Activated naive CD4-positive, alpha-beta T cell treated with anti-CD3 and anti-CD28 coated beads, Interleukin-2, amount 10 ng/mL, durations not matched to agents 7 days and 5 days (primary cell): ENCODE measurements at regions not wholly inside any gene's neighbourhood (a gene's known extent, or its start where the extent isn't known, plus 50 kb on each side); places are given as distances from the start of the nearest gene placed in this dataset.

Experiments
- CTCF ChIA-PET: fragments of 350-600 bp; sonication (Branson Sonifier 250); formaldehyde crosslinking; loops from one replicate; lab custom pipeline; 2021; ENCODE audit warnings: antibody characterized with exemption; lab: Charles Lee
- DNase-seq: peaks from one replicate; pipeline ENCODE4 v3.0.0-alpha.2; 2020
- H3K27ac Mint-ChIP-seq: one replicate; pipeline ENCODE4 v1.8.0; 2021; ENCODE audit warnings: mild to moderate bottlenecking, moderate library complexity, mixed read lengths
- H3K27me3 Mint-ChIP-seq: one replicate; pipeline ENCODE4 v1.8.0; 2021; ENCODE audit warnings: mild to moderate bottlenecking, mixed read lengths
- H3K36me3 Mint-ChIP-seq: one replicate; pipeline ENCODE4 v1.8.0; 2021; ENCODE audit warnings: mixed read lengths
- H3K4me1 Mint-ChIP-seq: one replicate; pipeline ENCODE4 v1.8.0; 2021; ENCODE audit warnings: mixed read lengths
- H3K4me3 Mint-ChIP-seq: one replicate; pipeline ENCODE4 v1.8.0; 2021; ENCODE audit warnings: mild to moderate bottlenecking, moderate library complexity, mixed read lengths
- H3K9me3 Mint-ChIP-seq: one replicate; pipeline ENCODE4 v1.8.0; 2021; ENCODE audit warnings: mixed read lengths

DNA sequence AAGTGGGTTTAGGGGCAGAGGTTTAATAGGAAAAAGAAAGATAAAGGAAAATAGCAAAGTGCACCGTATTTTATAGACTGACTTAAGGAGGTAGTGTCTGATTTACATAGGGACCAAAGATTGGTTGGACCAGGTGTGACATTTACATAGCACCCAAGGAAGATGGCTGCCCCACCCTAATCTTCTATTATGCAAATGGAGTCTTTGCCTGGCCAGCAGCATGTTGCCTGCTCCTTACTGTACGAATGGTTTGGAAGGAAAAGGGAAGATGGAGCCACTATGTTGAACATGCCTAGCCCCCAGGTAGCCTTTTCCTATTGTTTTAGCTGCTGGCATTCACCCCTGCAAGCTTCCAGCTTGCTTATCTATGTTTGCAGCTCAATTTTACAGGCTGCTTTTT lies 146.2 kb upstream of the PDE5A start:
- H3K36me3 Mint-ChIP-seq, result no peaks in the 10 kb centered on the region
- no peak overlapping the region for H3K27ac Mint-ChIP-seq
- H3K4me3 Mint-ChIP-seq, result no peak overlapping the region
- DNase-seq, result no peak
- H3K9me3 Mint-ChIP-seq, result no peaks in the 10 kb centered on the region
- H3K4me1 Mint-ChIP-seq, result no peaks in the 10 kb centered on the region
- CTCF ChIA-PET, result no interaction called here
- H3K27me3 Mint-ChIP-seq, result no peaks in the 10 kb centered on the region

DNA sequence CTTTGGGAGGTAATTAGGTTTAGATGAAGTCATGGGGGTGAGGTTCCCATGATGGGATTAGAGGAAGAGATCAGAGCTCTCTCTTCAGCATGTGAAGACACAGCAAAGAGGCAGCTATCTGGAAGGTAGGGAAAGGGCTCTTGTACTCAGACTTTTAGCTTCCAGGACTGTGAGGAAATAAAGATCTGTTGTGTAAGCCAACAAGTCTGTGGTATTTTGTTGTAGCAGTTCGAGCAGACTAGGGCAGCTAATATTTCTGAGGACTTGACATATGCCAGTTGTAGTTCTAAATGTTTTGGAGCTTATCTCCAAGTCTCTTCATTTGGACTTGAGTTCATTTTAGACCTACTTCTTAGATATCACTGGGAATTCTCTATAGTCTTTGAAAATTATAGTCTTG lies 137.3 kb upstream of the PDE5A start:
- no peaks in the 10 kb centered on the region for H3K36me3 Mint-ChIP-seq
- no peaks in the 10 kb centered on the region for H3K4me1 Mint-ChIP-seq
- H3K27me3 Mint-ChIP-seq, result no peaks in the 10 kb centered on the region
- no peak for DNase-seq
- H3K27ac Mint-ChIP-seq, result no peak overlapping the region
- CTCF ChIA-PET, result no interaction called here
- H3K4me3 Mint-ChIP-seq, result no peak overlapping the region
- no peaks in the 10 kb centered on the region for H3K9me3 Mint-ChIP-seq

DNA sequence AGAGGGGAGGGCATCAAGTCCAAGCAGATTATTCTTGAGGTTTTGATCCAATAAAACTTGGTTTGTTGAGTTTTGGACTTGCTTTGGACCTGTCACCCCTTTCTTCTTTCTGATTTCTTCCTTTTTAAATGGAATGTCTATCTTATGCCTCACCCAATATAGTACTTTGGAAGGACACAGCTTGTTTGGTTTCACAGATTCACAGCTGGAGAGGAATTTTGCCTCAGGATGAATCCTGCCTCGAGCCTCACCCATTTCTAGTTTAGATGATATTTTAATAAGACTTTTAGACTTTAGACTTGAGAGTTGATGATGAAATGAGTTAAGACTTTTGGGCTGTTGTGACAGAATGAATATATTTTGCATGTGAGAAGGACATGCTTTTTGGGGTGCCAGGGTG lies 136.9 kb upstream of the PDE5A start:
- no peaks in the 10 kb centered on the region for H3K9me3 Mint-ChIP-seq
- H3K4me3 Mint-ChIP-seq, result no peak overlapping the region
- H3K36me3 Mint-ChIP-seq, result no peaks in the 10 kb centered on the region
- DNase-seq, result no peak
- H3K27me3 Mint-ChIP-seq, result no peaks in the 10 kb centered on the region
- CTCF ChIA-PET, result no interaction called here
- H3K27ac Mint-ChIP-seq, result no peak overlapping the region
- no peaks in the 10 kb centered on the region for H3K4me1 Mint-ChIP-seq

DNA sequence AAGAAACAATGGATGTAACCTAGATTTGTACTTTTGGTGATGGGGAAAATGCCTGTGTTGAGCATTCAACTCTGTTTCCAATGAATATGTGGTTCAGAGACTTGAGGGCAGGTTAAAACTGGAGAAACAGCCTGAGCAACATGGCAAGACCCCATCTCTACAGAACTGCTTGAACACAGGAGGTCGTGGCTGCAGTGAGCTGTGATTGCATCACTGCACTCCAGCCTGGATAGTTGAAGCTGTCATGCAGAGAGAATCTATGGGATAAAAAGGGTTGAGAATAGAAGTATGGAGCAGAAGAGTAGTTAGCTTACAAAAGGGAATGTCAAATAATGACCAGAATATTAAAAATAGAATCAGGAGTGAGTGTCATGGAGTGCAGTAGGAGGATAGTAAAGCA lies 134.8 kb upstream of the PDE5A start:
- no peak for DNase-seq
- Mint-ChIP-seq H3K27ac (no peak overlapping the region), H3K4me3 (no peak overlapping the region), H3K27me3 (no peaks in the 10 kb centered on the region), H3K36me3 (no peaks in the 10 kb centered on the region), H3K4me1 (no peaks in the 10 kb centered on the region), H3K9me3 (no peaks in the 10 kb centered on the region)
- CTCF ChIA-PET, result no interaction called here

DNA sequence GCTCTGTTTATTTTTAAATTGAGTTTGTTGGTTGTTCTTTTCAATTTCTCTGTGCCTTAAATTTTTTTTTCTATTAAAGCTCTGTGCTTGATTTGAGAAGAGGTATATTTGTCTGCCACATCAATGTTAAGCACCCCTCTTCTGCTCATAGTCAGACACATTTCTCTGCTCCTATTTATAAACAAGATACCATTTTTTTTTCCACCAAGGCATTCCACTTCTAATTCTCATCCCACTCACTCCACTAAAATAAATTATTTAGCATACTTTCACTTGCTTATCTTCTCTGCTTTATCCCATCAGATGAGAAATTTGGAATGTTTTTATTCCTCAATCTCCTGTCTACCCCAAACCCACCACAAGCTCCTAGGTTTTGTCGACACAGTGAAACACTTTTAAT lies 127.0 kb upstream of the PDE5A start:
- Mint-ChIP-seq H3K36me3 (no peaks in the 10 kb centered on the region), H3K27ac (no peak overlapping the region), H3K4me3 (no peak overlapping the region), H3K27me3 (no peaks in the 10 kb centered on the region), H3K9me3 (no peaks in the 10 kb centered on the region), H3K4me1 (no peaks in the 10 kb centered on the region)
- no peak for DNase-seq
- CTCF ChIA-PET, result no interaction called here

DNA sequence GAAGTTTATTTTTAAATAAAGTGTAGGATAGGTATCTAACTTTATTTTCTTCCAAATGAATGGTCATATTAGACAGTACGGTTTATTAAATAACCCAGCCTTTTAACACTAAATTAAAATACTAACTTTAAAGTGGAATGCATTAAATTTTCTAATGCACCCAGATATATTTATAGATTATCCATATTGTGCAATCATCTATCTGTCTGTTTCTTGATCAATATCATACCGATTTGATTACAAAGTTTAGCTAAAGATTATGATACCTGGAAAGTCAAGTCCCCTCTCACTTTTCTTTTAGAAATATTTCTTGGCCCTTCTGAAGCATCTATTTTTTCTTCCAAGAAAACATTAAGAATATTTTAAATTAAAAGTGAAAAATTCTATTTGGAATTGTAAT lies 124.3 kb upstream of the PDE5A start:
- CTCF ChIA-PET, result no interaction called here

DNA sequence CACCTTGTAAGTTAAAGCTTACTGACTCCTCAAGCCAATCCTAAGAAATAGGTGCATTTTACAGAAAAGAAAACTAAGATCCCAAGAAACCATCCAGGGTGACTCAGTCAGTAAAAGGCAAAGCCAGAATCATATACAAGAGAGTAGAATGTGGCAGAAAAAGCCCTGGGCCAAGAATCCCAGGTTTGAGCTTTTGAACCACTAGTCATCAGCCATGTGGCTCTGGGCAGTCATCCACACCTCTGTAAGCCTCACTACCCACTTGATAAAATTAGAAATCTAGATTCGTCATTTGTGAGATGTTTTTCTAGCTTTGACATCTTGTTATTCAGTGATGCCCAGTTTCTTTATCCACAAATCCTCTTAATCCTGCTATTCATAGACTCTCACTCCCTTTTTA lies 122.2 kb upstream of the PDE5A start:
- no peaks in the 10 kb centered on the region for H3K4me1 Mint-ChIP-seq
- H3K9me3 Mint-ChIP-seq, result no peaks in the 10 kb centered on the region
- no peaks in the 10 kb centered on the region for H3K27me3 Mint-ChIP-seq
- no peak for DNase-seq
- no peaks in the 10 kb centered on the region for H3K36me3 Mint-ChIP-seq
- CTCF ChIA-PET, result no interaction called here
- H3K4me3 Mint-ChIP-seq, result no peak overlapping the region
- H3K27ac Mint-ChIP-seq, result no peak overlapping the region

More for the DNA sequence above, 124.3 kb upstream of the PDE5A start:
- Mint-ChIP-seq H3K27ac (no peak overlapping the region), H3K27me3 (no peaks in the 10 kb centered on the region), H3K4me1 (no peaks in the 10 kb centered on the region), H3K4me3 (no peak overlapping the region), H3K36me3 (no peaks in the 10 kb centered on the region), H3K9me3 (no peaks in the 10 kb centered on the region)
- DNase-seq, result no peak

DNA sequence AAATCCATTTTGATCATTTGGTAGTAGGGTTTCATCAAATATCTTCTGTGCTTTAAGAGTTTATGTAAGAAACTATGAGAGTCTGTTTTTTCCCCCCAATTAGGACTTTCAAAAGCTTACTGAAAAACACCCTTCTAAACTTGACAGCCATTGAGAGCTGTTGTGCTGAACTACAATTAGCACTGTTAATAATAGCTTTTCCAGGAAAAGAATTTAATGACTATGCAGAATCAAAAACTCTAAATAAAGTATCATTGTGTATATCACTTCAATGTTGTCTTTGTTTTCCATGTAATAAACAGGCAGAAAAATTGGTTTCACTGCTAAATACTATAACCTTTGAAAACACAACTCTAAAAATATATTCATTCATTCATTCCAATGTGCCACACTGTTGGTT lies 121.4 kb upstream of the PDE5A start:
- no peak overlapping the region for H3K27ac Mint-ChIP-seq
- H3K27me3 Mint-ChIP-seq, result no peaks in the 10 kb centered on the region
- no peaks in the 10 kb centered on the region for H3K4me1 Mint-ChIP-seq
- no peaks in the 10 kb centered on the region for H3K9me3 Mint-ChIP-seq
- no peaks in the 10 kb centered on the region for H3K36me3 Mint-ChIP-seq
- CTCF ChIA-PET, result no interaction called here
- H3K4me3 Mint-ChIP-seq, result no peak overlapping the region
- no peak for DNase-seq

DNA sequence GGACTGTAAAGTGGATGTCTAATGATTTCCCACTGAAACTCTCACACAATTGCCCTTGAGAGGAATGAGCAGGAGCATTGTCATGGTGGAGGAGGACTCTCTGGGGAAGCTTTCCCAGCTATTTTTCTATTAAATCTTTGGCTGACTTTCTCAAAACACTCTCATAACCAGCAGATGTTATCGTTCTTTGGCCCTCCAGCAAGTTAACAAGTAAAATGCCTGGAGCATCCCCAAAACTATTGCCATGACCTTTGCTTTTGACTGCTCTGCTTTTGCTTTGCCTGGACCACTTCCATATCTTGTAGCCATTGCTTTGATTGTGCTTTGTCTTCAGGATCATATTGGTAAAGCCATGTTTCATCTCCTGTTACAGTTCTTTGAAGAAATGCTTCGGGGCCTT lies 120.2 kb upstream of the PDE5A start:
- Mint-ChIP-seq H3K27ac (no peak overlapping the region), H3K27me3 (no peaks in the 10 kb centered on the region), H3K9me3 (no peaks in the 10 kb centered on the region), H3K4me3 (no peak overlapping the region), H3K4me1 (no peaks in the 10 kb centered on the region), H3K36me3 (no peaks in the 10 kb centered on the region)
- no peak for DNase-seq
- CTCF ChIA-PET, result no interaction called here

DNA sequence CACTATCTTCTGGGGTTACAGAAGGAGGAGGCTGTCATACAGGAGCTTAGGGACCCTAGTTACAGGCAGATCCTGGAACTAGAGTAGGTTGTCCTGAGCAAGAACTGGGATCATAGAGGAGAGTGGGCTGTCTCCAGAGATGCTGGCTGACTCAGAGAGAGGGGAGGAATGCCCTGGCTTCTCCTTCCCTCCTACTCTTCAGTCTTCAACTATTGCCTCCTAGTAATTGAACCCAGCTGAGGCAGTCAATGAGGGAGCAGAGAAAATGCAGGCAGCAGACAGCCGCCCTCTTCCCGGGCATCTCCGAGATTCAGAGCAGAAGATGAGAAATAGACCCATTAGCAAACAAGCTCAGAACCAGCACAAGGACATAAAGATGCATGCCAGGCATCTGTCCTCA lies 118.3 kb upstream of the PDE5A start:
- CTCF ChIA-PET, result no interaction called here
- H3K27ac Mint-ChIP-seq, result no peak overlapping the region
- no peaks in the 10 kb centered on the region for H3K4me1 Mint-ChIP-seq
- H3K4me3 Mint-ChIP-seq, result no peak overlapping the region
- no peaks in the 10 kb centered on the region for H3K36me3 Mint-ChIP-seq
- no peak for DNase-seq
- H3K9me3 Mint-ChIP-seq, result no peaks in the 10 kb centered on the region
- no peaks in the 10 kb centered on the region for H3K27me3 Mint-ChIP-seq

DNA sequence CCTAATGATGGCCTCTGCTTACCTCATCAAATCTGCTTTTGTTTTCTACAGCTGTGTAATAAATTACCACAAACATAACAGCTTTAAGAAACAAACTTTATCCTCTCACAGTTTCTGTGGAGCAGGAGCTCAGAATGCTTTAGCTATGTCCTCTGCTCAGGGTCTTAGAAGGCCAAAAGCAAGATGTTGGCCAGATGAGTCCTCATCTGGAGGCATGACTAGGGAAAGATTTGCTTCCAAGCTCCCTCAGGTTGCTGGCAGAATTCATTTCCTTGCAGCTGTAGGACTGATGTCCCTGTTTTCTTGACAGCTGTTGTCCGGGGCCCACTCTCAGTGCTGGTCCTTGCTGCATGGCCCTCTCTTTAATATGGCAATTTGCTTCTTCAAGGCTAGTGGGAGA lies 116.7 kb upstream of the PDE5A start:
- H3K4me3 Mint-ChIP-seq, result no peak overlapping the region
- H3K36me3 Mint-ChIP-seq, result no peaks in the 10 kb centered on the region
- no peaks in the 10 kb centered on the region for H3K9me3 Mint-ChIP-seq
- CTCF ChIA-PET, result no interaction called here
- no peak overlapping the region for H3K27ac Mint-ChIP-seq
- DNase-seq, result no peak
- H3K27me3 Mint-ChIP-seq, result no peaks in the 10 kb centered on the region
- H3K4me1 Mint-ChIP-seq, result no peaks in the 10 kb centered on the region

DNA sequence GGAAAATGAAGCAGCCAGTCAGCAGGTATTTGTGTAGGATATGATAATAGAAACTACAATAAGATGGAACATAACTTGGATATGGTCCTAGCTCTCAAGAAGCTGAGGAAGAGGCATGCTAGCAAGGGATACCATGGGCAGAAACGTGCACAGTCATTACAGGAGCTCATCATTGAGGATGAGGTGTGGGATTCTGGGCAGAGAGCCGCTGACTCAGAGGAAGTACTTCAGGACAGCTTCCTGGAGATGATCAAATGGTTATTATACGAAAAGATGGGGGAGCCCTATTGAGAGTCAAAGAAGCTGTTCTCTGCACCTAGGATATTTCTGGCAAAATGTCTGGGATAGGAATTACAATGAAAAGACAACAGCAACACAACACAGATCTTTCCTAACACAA lies 116.0 kb upstream of the PDE5A start:
- Mint-ChIP-seq H3K36me3 (no peaks in the 10 kb centered on the region), H3K4me3 (no peak overlapping the region), H3K27ac (no peak overlapping the region), H3K9me3 (no peaks in the 10 kb centered on the region), H3K27me3 (no peaks in the 10 kb centered on the region), H3K4me1 (no peaks in the 10 kb centered on the region)
- CTCF ChIA-PET, result no interaction called here
- DNase-seq, result no peak

DNA sequence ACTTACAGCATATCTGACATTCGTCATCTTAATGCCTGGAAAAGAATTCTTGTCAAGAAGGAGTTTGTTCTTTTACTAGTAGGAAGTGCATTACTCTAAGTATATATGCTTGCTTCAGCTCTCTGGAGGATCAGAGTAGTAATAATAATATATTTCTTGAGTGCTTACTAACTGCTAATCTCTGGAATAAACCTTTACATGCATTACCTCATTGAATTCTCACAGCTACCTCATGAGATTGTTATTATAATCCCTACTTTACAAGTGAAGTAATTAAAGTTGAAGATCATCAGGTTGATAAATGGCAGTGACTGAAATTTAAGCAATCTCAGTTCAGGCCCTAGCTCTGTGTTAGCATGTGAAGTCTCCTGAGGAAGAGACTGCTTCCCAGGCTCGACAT lies 115.0 kb upstream of the PDE5A start:
- H3K4me1 Mint-ChIP-seq, result no peaks in the 10 kb centered on the region
- H3K36me3 Mint-ChIP-seq, result no peaks in the 10 kb centered on the region
- H3K27ac Mint-ChIP-seq, result no peak overlapping the region
- no peak for DNase-seq
- CTCF ChIA-PET, result no interaction called here
- H3K9me3 Mint-ChIP-seq, result no peaks in the 10 kb centered on the region
- no peak overlapping the region for H3K4me3 Mint-ChIP-seq
- H3K27me3 Mint-ChIP-seq, result no peaks in the 10 kb centered on the region

DNA sequence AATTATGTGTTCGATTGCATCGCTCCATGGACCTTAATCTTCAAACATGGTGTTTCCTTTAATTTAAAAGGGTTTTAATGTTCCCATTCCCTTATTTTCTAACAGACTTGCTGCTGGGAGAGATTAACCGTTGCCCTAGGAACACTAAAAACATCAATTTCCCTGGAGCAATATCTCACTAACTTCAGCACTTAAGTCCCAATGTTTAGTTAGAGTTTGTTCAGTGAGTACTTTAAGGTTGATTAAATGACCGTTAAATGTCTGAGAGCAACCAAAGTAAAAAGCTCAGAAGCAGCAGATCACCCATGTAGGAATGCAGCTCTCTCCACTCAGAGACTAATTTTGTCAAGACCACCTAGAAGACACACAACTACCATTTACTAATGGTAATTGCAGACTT lies 111.2 kb upstream of the PDE5A start:
- CTCF ChIA-PET, result no interaction called here
- H3K4me3 Mint-ChIP-seq, result no peak overlapping the region
- no peaks in the 10 kb centered on the region for H3K27me3 Mint-ChIP-seq
- no peaks in the 10 kb centered on the region for H3K36me3 Mint-ChIP-seq
- no peaks in the 10 kb centered on the region for H3K9me3 Mint-ChIP-seq
- no peak overlapping the region for H3K27ac Mint-ChIP-seq
- H3K4me1 Mint-ChIP-seq, result no peaks in the 10 kb centered on the region
- no peak for DNase-seq

DNA sequence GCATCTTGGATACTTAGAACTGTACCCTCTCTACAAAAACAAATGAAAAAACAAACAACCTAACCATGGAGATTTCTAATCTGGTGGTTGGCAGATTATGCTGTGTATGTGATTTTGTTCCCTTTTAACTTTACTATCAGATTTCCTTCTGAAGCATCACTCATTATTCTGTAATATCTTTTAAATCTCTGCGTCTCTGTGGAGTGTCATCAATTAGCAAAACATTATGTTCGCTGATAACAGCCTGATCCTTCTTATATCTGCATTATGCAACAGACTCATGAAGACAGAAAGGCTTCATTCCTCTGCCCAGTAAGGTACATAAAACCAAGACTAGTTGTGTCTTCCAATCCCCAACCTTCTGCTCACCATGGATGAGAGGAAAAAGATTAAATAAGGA lies 110.3 kb upstream of the PDE5A start:
- H3K9me3 Mint-ChIP-seq, result no peaks in the 10 kb centered on the region
- H3K4me3 Mint-ChIP-seq, result no peak overlapping the region
- DNase-seq, result no peak
- H3K27ac Mint-ChIP-seq, result no peak overlapping the region
- H3K4me1 Mint-ChIP-seq, result no peaks in the 10 kb centered on the region
- H3K36me3 Mint-ChIP-seq, result no peaks in the 10 kb centered on the region
- CTCF ChIA-PET, result no interaction called here
- no peaks in the 10 kb centered on the region for H3K27me3 Mint-ChIP-seq

DNA sequence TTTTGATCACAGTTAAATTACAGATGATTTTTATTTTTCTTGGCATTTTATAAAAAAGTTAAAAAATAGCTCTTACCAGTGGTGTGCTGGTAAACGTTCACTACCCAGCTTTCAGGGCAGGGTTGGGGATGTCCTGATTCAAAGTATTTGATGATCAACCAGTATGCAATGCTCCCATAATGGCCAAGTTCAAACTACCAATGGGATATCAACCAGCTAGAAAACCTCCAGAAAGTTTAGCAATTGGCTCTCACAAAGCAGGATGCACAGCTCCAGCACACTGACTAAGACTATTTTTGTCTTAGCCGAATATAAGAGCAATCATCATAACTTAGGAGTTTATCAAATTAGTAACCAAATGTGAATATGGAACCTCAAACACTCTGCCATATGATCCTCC lies 108.0 kb upstream of the PDE5A start:
- DNase-seq, result no peak
- no peak overlapping the region for H3K4me3 Mint-ChIP-seq
- no peaks in the 10 kb centered on the region for H3K4me1 Mint-ChIP-seq
- CTCF ChIA-PET, result interaction anchor here (0.6 kb wide), 1 partner anchor 164 kb away, joined by 3 read pairs; no protein-coding TSS in a partner anchor
- H3K36me3 Mint-ChIP-seq, result no peaks in the 10 kb centered on the region
- no peak overlapping the region for H3K27ac Mint-ChIP-seq
- no peaks in the 10 kb centered on the region for H3K9me3 Mint-ChIP-seq
- no peaks in the 10 kb centered on the region for H3K27me3 Mint-ChIP-seq
